AG20443 (cell line): ENCODE measurements at regions not wholly inside any gene's neighbourhood (a gene's known extent, or its start where the extent isn't known, plus 50 kb on each side); places are given as distances from the start of the nearest gene placed in this dataset.

Experiments
- DNase-seq: peaks from one replicate; pipeline ENCODE4 v3.0.0; 2012; ENCODE audit warnings: low spot score, mixed read lengths

DNA sequence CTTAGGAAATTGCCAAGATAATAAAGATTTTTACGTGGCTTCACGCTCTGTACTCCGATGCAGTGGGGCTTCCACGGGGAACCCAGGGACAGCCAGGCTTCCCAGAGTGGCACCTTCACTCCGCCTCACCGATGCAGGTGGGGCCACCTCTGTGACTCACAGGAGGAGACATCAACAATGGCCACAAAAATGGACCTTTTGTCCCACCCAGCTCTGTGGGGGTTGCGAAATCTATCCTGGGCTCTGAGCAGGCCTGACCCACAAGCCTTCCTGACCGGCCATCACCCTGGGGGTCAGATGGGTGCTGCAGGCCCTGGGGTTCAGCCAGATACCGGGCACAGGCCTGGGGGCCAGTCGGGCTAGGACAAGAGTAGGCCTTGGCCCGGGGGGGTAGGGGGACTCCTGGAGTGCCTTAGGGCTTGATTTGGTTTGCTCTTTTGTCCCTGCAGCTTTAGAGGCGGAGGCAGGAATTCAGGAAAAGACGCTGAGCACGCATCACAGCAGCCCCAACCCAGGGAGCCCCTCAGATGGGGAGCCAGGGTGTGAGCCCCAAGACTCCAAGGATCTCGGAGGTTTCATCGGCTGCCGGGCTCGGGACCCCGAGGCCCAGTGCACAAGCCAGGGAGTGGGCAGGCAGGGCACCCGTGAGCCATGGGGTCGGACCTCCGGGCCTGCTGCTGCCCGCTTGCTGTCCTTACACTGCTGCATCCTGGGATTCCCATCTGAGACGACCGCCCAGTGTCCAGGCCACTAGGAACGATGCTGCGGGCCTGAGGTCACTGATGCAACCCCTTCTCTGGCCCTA is 136.5 kb upstream of the NKX1-1 start:
- no peak for DNase-seq

DNA sequence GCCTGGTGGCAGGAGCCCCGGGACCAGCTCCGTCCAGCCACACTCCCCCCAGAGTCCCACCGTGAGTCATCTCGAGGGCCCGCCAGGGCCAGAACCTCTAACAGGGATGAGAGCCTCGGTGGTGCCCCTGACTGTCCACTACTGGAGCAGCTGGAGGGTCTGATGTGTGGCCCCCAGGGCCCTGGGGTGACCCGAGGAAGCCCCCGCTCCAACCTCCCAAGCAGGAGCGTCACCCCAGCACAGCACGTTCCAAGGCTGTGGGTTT is 135.9 kb upstream of the NKX1-1 start:
- no peak for DNase-seq

GRCh38 chr4:1541449-1542225 is 135.4 kb upstream of the NKX1-1 start:
- DNase-seq, result no peak

DNA sequence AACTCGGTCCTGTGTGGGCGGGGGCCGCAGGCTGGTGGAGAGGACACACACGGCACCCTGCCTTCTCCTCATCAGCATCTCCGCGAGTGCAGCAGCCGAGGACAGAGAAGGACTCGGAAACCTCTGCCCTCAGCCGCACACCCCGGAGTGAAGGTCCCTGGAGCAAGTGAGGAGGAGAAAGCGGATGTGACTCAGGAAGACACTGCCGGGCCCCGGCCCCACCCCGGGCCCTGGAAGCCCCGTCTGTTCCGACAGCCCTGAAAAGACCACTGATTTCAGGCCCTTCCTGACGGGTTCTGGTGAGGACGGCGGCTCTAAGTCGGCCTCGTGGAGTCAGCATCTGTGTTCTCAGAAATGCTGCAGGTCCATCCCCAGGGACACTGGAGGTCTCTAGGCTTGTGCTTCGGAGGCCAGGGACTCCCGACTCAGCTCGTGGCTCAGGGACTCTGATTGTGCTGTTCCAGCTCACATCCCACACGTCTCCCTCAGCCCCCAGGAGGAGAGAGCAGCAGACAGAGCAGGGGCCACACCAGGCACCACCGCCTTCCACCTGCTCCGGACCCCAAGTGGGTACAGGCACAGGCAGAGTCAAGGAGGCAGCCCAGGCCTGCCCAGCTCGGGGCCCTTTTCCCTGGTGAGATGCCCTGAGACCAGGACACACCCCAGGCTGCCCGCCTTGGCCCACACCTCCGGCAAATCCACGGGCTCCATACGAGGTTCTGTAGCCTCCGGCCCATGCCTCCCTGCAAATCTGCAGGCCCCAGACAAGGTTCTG is 134.5 kb upstream of the NKX1-1 start:
- no peak for DNase-seq

- DNase-seq, result no peak
Measured at GRCh38 chr4:1539859-1540600, 133.8 kb upstream of the NKX1-1 start.

DNA sequence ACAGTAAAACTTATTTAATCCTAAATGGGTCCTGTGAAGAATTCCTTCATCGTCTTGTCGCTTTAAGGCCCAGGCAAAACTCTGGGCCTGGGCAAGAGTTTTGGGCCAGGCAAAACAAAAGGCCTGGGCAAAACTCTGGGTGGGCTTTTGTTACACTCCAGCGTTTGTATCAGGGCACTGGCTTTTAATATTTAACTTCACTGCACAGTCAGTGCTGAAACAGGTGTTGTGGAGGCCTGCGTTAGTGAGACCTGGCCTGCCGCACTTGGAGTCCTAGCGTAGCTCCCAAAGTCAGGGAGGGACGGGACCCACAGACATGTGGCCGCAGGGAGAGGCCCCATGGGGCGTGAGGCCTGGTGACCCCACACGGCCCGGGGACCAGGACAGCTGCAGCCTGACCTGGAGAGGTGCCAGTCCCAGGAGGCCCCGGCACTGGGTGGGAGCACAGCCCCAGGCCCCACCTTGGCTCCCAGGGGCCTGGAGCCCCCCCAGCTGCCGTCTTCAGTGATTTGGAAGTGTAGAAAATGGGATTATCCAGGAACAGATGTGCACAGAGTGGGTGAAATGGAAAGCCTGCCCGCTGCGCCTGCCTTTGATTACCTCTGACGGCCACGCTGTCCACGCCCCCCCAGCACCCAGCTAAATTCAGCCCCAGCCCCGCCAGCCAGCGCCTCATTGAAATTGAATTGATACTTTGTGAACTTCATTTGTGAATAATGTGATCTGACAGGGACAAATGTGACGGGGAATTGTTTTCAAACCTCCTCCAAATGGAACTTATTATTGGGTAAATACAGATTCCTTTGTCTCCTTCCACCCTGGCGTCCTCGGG is 132.9 kb upstream of the NKX1-1 start:
- no peak for DNase-seq

GRCh38 chr4:1538096-1538410 is 131.8 kb upstream of the NKX1-1 start:
- DNase-seq, result no peak

- DNase-seq, result no peak
Measured at GRCh38 chr4:1537410-1538095, 131.3 kb upstream of the NKX1-1 start.

DNA sequence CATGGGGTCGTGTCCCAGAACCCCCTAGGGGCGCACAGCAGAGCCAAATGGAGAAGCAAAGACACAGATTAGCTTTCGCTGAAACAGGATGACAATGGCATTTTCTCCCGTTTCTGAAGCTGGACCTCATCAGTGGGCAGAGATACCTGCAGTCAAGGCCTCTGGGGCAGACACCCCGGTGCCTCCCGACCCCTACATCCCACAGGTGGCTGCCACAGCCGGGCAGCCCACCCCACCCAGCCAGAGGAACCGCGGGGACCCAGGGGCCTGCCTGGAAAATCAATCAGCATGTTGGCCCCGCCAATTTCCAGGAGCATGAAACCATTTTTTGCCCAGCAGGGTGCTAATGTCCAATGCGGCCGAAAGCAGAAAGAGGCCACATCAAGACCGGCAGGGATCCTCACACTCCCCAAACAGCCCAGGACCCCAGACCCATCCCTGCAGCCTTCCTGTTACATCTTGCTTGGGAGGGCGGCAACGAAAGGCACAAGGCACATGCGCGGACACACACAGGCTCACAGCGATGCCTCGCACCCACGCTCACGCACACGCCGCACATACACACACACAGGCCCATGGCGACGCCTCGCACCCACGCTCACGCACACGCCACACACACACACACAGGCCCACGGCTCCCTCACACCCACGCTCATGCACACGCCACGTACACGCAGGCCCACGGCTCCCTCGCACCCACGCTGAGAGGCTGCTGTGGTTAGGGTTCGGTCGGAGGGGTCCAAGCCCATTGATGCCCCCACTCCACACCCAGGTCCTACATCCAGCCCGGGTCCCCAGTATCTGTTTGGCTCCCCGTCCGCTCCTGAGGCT is 130.6 kb upstream of the NKX1-1 start:
- no peak for DNase-seq

DNA sequence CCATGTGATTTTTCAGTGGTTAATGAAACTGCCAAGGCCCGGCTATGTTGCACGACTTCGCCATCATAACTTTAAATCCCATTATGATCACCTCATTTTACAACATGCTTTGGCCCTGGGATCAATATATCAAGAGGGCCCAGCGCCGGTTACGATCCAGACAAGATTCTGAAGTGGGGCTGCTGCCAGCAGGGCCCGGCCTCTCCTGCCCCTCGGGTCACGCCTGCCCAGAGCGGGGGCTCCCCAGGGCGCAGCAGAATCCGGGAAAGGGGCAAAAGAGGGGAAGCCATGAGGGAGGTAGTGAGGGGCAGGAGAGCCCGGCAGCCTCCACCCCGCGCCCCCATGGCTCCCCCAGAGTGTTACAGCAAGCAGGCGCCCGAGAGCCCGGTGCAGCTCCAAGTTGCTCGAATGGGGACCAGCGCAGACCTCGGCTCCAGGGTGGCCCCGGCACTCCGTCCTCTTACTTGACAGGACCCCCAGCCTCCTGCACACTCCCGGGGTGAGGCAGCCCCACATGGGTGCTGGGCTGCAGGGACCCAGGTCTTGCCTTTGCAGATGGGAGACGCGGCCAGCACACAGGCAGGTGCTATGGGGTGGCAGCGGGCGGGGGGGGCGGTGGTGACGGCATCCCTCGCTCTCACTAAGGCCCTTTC is 129.8 kb upstream of the NKX1-1 start:
- DNase-seq, result no peak

DNA sequence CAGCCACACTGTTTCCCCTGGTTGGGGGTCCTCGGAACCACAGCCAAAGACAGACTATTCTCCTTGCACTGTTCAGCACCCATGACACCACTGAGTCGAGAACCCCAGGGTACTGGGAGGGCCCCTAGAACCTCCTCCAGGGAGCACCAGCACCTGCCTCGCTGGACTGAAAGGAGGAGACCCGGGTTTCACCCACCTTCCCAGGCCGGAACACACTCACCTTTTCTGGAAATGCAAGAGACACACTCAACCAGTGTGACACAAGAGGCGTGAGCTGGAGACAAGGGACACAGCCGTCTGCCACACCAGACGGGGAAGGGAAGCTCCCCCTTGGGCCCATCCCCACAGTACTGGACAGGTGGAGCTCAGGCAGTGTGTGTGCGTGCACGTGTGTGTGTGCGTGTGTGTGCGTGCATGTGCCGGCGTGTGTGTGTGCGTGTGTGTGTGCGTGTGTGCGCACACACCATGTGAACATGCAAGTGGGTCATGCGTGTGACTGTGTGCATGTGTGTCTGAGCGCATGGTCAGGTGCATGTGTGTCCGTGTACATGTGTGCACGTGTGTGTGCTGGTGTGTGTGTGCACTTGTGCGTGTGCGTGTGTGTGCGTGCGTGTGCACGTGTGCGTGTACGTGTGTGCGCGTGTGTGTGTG is 128.8 kb upstream of the NKX1-1 start:
- no peak for DNase-seq

DNA sequence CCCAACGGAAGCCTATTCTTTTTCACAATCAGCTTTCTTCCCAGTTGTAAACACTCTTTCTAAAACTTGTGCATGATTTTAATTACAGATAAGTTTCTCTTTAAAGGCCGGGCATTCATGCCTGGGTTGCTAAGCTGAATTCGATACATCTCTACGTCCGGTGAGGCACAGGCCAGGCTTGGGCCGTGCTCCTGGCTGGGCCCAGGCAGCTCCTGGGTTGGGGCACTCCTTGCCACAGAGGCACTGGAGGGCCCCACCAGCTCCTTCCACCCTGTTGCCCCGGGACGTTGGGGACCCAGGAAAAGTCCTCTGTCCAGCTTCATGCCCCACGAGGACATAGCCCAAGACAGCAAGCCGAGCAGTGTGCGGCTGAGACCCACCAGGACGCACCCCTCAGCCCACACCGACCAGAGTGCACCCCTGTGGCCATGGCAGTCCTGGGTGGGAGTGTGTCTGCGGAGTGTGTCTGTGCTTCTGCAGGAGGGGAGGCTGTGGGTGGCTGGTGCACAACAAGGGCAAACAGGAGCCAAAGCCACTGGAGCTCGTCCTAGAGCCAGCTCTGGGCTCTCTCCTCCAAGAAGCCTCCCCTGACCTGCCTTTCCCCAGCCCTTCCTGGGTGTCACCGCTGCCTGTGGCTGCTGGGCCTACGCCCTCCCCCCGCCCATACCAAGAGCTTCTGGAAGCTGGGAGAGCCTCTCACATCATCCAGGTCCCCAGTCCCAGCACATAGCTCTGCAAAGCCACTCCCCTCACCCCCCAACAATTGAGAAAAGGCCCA is 128.0 kb upstream of the NKX1-1 start:
- no peak for DNase-seq

- DNase-seq, result no peak
Measured at GRCh38 chr4:1533501-1534064, 127.3 kb upstream of the NKX1-1 start.

GRCh38 chr4:1532549-1533395 is 126.5 kb upstream of the NKX1-1 start:
- DNase-seq, result no peak

DNA sequence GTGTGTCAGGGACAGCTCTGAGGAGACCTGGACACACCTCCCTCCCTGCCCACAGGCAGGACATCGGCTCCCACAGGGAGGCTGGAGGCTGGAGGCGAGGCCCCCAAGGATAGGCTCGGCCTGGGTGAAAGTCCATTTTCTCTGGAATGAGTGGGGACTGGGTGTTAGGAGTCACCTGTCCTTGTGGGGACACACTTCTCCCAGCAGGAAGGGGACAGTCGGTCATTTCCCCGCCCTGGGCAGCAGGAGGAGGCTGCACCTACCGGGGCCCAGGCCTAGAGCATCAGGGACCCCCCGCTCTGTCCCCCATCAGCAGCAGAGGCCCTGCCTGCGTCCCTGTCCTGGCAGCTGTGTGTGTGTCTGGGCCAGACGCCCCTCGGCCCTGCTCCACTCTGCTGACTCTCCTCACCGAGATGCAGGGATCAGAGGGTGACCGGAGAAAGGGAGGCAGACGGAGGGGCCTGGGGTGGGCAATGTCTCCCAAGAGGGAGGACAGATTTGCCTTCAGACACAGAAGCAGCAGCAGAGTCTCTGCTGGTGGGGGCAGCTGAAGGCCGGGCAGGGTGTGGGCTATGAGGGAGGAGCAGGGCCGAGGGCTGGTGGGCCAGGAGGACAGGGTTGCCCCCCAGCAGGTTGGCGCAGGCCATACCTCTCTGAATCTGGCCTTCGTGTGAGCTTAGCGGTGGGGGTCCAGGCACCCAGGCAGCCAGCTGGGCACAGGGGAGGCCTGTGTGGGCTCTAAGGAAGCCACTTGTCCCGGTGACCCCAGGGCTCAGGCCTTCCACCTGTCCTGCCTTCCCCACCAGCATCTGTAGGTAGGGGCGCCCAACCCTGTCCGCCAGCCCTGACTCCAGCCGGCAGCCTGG is 125.7 kb upstream of the NKX1-1 start:
- DNase-seq, result no peak

DNA sequence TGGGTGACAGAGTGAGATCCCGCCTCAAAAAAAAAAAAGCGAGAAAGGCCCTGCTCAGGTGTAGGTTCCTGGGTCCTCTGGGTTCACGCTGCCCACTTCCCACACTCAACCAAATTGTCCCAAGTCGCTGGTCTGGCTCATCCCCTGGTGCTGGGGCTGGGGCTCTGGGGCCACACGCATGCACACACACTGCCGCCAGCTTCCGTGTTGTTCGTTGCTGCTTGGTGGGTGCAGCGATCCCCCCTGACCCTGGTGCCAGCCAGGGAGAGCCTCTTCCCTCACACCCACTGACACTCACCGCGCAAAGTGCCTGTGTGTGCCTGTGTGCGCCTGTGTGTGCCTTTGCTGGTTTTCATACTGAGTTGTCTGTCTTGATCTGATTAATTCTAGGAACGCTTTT is 124.1 kb upstream of the NKX1-1 start:
- DNase-seq, result no peak
